ENCODE measurements at regions not wholly inside any gene's neighbourhood (a gene's known extent, or its start where the extent isn't known, plus 50 kb on each side); places are given as distances from the start of the nearest gene placed in this dataset.
"Not testable (repeated sequence)": the region's sequence is repeated elsewhere in the genome, so short reads cannot be mapped to it uniquely, and the experiment has no call there.

- Mint-ChIP-seq H3K27me3 (peaks cover 7% of the 10 kb centered on the region), H3K36me3 (ENCODE audit: low read depth) (no peaks in the 10 kb centered on the region), H3K4me1 (no peaks in the 10 kb centered on the region), H3K27ac (no peak overlapping the region), H3K9me3 (ENCODE audit: low read depth) (no peaks in the 10 kb centered on the region), H3K4me3 (no peak overlapping the region)
- no peak for DNase-seq
- CTCF ChIA-PET, result no interaction called here
- POLR2A ChIA-PET, result no interaction called here
- intact Hi-C loops (cut with DNase I, micrococcal nuclease), result no loop called here
- ATAC-seq, result no peak
These were observed 253.9 kb downstream of the AGTPBP1 start for GRCh38 chr9:85487872-85488271.

- H3K4me1 Mint-ChIP-seq, result no peaks in the 10 kb centered on the region
- H3K27ac Mint-ChIP-seq, result no peak overlapping the region
- H3K27me3 Mint-ChIP-seq, result peaks cover 14% of the 10 kb centered on the region
- no peaks in the 10 kb centered on the region for H3K36me3 Mint-ChIP-seq (ENCODE audit: low read depth)
- ChIA-PET CTCF (no interaction called here), POLR2A (no interaction called here)
- H3K9me3 Mint-ChIP-seq (ENCODE audit: low read depth), result no peaks in the 10 kb centered on the region
- DNase-seq (no peak), ATAC-seq (no peak)
- H3K4me3 Mint-ChIP-seq, result no peak overlapping the region
- intact Hi-C loops (cut with DNase I, micrococcal nuclease), result no loop called here
These were observed 257.5 kb downstream of the AGTPBP1 start for GRCh38 chr9:85484235-85484634.

DNA sequence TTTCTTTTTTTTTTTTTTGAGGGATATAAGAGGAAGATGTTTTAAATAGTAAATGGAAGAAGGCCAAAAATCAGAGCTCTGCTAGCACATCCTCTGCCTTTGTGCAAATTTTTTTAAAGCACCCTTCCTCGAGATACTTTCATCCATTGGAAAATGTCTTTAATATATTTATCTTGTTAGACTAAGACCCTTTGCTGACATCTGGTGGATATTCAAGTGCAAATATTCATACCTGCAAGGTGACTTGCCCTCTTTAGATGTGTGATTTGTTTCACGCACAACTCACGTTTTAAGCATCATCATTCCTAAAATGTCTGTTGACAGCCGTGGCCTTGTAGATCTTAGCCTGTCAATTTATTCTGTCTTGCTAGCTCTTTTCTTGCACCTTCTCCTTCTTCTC lies 258.5 kb downstream of the AGTPBP1 start:
- CTCF ChIA-PET, result no interaction called here
- Mint-ChIP-seq H3K4me1 (no peaks in the 10 kb centered on the region), H3K27ac (no peak overlapping the region), H3K9me3 (ENCODE audit: low read depth) (no peaks in the 10 kb centered on the region), H3K36me3 (ENCODE audit: low read depth) (no peaks in the 10 kb centered on the region), H3K4me3 (no peak overlapping the region), H3K27me3 (peaks cover 17% of the 10 kb centered on the region)
- POLR2A ChIA-PET, result no interaction called here
- intact Hi-C loops (cut with DNase I, micrococcal nuclease), result no loop called here
- ATAC-seq (no peak), DNase-seq (no peak)

- ChIA-PET POLR2A (no interaction called here), CTCF (no interaction called here)
- Mint-ChIP-seq H3K4me1 (no peaks in the 10 kb centered on the region), H3K4me3 (no peak overlapping the region), H3K9me3 (ENCODE audit: low read depth) (no peaks in the 10 kb centered on the region), H3K27me3 (peaks cover 18% of the 10 kb centered on the region), H3K27ac (no peak overlapping the region), H3K36me3 (ENCODE audit: low read depth) (no peaks in the 10 kb centered on the region)
- intact Hi-C loops (cut with DNase I, micrococcal nuclease), result no loop called here
- DNase-seq (no peak), ATAC-seq (no peak)
These were observed 262.4 kb downstream of the AGTPBP1 start for GRCh38 chr9:85479305-85479704.

- Mint-ChIP-seq H3K4me3 (no peak overlapping the region), H3K4me1 (no peaks in the 10 kb centered on the region), H3K9me3 (ENCODE audit: low read depth) (no peaks in the 10 kb centered on the region), H3K27ac (no peak overlapping the region), H3K27me3 (peaks cover 18% of the 10 kb centered on the region), H3K36me3 (ENCODE audit: low read depth) (no peaks in the 10 kb centered on the region)
- no peak for DNase-seq
- ChIA-PET POLR2A (no interaction called here), CTCF (no interaction called here)
- intact Hi-C loops (cut with DNase I, micrococcal nuclease), result no loop called here
- no peak for ATAC-seq
These were observed 262.9 kb downstream of the AGTPBP1 start for GRCh38 chr9:85478847-85479246.

- intact Hi-C loops (cut with DNase I, micrococcal nuclease); H3K36me3 Mint-ChIP-seq (ENCODE audit: low read depth); ATAC-seq; CTCF ChIA-PET; H3K9me3 Mint-ChIP-seq (ENCODE audit: low read depth); POLR2A ChIA-PET; H3K27ac Mint-ChIP-seq; H3K4me3 Mint-ChIP-seq; DNase-seq; H3K4me1 Mint-ChIP-seq: not testable (repeated sequence)
- H3K27me3 Mint-ChIP-seq, result peaks cover 15% of the 10 kb centered on the region
These were observed 266.9 kb downstream of the AGTPBP1 start for GRCh38 chr9:85474896-85475295.

DNA sequence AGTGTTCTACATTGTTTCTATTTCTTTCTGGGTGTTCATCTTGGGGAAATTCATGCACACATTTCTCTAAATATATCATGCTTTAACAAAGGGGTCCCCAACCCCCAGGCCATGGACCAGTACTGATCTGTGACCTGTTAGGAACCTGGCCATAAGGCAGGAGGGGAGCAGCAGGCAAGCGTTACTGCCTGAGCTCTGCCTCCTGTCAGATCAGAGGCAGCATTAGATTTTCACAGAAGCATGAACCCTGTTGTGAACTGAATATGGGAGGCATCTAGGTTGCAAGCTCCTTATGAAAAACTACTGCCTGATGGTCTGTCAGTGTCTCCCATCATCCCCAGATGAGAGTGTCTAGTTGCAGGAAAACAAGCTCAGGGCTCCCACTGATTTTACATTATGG lies 270.0 kb downstream of the AGTPBP1 start:
- POLR2A ChIA-PET, result no interaction called here
- ATAC-seq (no peak), DNase-seq (no peak)
- intact Hi-C loops (cut with DNase I, micrococcal nuclease), result no loop called here
- Mint-ChIP-seq H3K27me3 (peaks cover 7% of the 10 kb centered on the region), H3K27ac (no peak overlapping the region), H3K4me1 (no peaks in the 10 kb centered on the region), H3K4me3 (no peak overlapping the region), H3K36me3 (ENCODE audit: low read depth) (no peaks in the 10 kb centered on the region), H3K9me3 (ENCODE audit: low read depth) (no peaks in the 10 kb centered on the region)
- CTCF ChIA-PET, result no interaction called here

DNA sequence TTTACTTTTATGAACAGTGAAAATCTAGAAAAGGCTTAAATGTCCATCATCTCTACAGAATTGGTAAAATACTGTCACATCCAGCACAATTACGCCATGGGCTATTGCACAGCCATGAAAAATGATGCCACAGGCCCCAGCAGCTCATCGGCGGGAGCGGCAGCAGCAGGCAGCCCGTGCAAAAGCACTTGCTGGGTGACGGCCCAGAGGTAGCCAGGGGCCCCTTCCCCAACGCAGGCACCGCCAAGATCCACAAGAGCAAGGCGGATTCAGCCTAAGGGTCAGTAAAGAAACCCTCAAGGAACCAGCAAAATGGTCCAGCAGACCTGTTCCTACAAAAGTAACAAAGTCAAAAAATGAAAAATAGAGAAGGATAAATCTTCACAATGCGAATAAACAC lies 272.7 kb downstream of the AGTPBP1 start:
- POLR2A ChIA-PET, result no interaction called here
- ATAC-seq, result no peak
- no peak overlapping the region for H3K27ac Mint-ChIP-seq
- H3K36me3 Mint-ChIP-seq (ENCODE audit: low read depth), result no peaks in the 10 kb centered on the region
- H3K27me3 Mint-ChIP-seq, result peaks cover 5% of the 10 kb centered on the region
- CTCF ChIA-PET, result no interaction called here
- intact Hi-C loops (cut with DNase I, micrococcal nuclease), result no loop called here
- DNase-seq, result no peak
- no peaks in the 10 kb centered on the region for H3K9me3 Mint-ChIP-seq (ENCODE audit: low read depth)
- H3K4me3 Mint-ChIP-seq, result no peak overlapping the region
- no peaks in the 10 kb centered on the region for H3K4me1 Mint-ChIP-seq

DNA sequence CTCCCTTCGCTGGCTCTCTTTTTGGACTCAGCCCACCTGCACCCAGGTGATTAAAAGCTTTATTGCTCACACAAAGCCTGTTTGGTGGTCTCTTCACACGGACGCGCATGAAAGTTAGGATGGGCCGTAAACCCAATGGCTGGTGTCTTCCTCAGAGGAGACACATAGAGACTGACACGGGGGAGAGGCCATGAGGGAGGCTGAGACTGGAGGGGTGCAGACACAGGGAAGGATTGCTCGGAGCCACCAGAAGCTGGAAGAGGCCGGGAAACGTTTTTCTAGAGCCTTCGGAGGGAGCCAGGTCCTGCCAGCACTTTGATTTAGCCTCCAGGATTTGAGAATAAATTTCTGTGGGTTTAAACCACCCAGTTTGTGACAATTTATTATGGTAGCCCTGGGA lies 274.9 kb downstream of the AGTPBP1 start:
- CTCF ChIA-PET, result no interaction called here

GRCh38 chr9:85458114-85458864 lies 283.5 kb downstream of the AGTPBP1 start:
- H3K27me3 Mint-ChIP-seq; H3K27ac Mint-ChIP-seq; DNase-seq; POLR2A ChIA-PET; CTCF ChIA-PET; H3K36me3 Mint-ChIP-seq (ENCODE audit: low read depth); intact Hi-C loops (cut with DNase I, micrococcal nuclease); ATAC-seq; H3K4me3 Mint-ChIP-seq; H3K9me3 Mint-ChIP-seq (ENCODE audit: low read depth); H3K4me1 Mint-ChIP-seq: not testable (repeated sequence)

More for the DNA sequence above, 274.9 kb downstream of the AGTPBP1 start:
- no peaks in the 10 kb centered on the region for H3K36me3 Mint-ChIP-seq (ENCODE audit: low read depth)
- H3K9me3 Mint-ChIP-seq (ENCODE audit: low read depth), result no peaks in the 10 kb centered on the region
- intact Hi-C loops (cut with DNase I, micrococcal nuclease), result no loop called here
- no peak for DNase-seq
- no peak overlapping the region for H3K4me3 Mint-ChIP-seq
- no peak for ATAC-seq
- H3K4me1 Mint-ChIP-seq, result no peaks in the 10 kb centered on the region
- POLR2A ChIA-PET, result no interaction called here
- no peak overlapping the region for H3K27ac Mint-ChIP-seq
- H3K27me3 Mint-ChIP-seq, result peaks cover 5% of the 10 kb centered on the region

DNA sequence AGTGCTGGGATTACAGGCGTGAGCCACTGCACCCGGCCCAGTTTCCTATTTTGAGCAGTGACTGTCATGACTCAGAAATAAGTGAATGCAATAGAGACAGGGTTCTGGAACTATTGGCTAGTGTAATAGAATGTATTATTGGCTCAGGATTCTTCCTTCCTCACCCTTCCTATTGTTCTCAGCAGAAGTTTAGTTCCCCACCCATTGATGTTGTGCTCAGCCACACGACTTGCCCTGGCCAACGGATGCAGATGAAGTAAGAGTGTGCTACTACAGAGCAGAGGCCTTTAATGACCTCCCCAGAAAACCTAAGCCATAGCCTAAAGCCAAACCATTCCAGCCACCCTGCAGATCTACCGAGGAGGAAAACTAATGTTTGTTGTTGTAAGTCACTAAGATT lies 287.9 kb downstream of the AGTPBP1 start:
- POLR2A ChIA-PET, result no interaction called here
- no peak for DNase-seq
- no peak for ATAC-seq
- no peaks in the 10 kb centered on the region for H3K4me1 Mint-ChIP-seq
- intact Hi-C loops (cut with DNase I, micrococcal nuclease), result no loop called here
- no peaks in the 10 kb centered on the region for H3K9me3 Mint-ChIP-seq (ENCODE audit: low read depth)
- CTCF ChIA-PET, result no interaction called here
- H3K27ac Mint-ChIP-seq, result no peak overlapping the region
- no peaks in the 10 kb centered on the region for H3K36me3 Mint-ChIP-seq (ENCODE audit: low read depth)
- no peak overlapping the region for H3K4me3 Mint-ChIP-seq
- peaks cover 14% of the 10 kb centered on the region for H3K27me3 Mint-ChIP-seq

DNA sequence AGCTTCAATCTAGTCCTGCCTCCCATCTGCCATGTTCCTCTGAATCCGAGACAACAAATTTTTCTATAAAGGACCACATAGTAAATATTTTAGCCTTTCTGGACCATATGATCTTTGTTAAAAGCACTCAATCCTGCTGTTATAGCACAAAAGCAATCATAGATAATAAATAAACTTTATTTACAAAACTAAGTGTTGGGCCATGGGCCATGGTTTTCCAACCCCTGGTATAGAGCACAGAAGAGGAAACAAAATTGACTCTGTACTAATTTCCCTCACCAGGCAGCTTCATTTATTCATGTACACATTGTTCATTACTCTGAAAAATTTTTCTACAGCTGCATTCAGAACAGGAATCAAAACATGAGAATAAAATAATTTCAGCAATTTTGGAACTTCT lies 288.9 kb downstream of the AGTPBP1 start:
- Mint-ChIP-seq H3K9me3 (ENCODE audit: low read depth) (no peaks in the 10 kb centered on the region), H3K4me1 (no peaks in the 10 kb centered on the region), H3K27me3 (peaks cover 14% of the 10 kb centered on the region), H3K4me3 (no peak overlapping the region), H3K36me3 (ENCODE audit: low read depth) (no peaks in the 10 kb centered on the region), H3K27ac (no peak overlapping the region)
- no peak for DNase-seq
- POLR2A ChIA-PET, result no interaction called here
- no peak for ATAC-seq
- intact Hi-C loops (cut with DNase I, micrococcal nuclease), result no loop called here
- CTCF ChIA-PET, result no interaction called here

DNA sequence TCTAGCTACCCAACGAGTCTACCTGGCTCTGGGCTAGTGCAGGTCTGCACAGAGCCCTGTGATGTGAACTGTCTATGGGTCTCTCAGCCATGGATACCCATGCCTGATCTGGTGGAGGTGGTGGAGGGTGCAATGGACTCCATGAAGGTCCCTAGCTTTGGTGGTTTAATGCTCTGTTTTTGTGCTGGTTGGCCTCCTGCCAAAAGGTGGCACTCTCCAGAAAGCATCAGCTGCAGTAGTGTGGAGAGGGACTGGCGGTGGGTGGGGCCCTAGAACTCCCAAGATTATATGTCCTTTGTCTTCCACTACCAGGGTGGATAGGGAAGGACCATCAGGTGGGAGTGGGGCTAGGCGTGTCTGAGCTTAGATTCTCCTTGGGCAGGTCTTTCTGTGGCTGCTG lies 290.1 kb downstream of the AGTPBP1 start:
- Mint-ChIP-seq H3K36me3 (ENCODE audit: low read depth) (no peaks in the 10 kb centered on the region), H3K9me3 (ENCODE audit: low read depth) (peaks cover 7% of the 10 kb centered on the region), H3K4me1 (no peaks in the 10 kb centered on the region), H3K27ac (no peak overlapping the region), H3K27me3 (peaks cover 14% of the 10 kb centered on the region), H3K4me3 (no peak overlapping the region)
- no peak for DNase-seq
- intact Hi-C loops (cut with DNase I, micrococcal nuclease), result no loop called here
- ATAC-seq, result no peak
- ChIA-PET CTCF (no interaction called here), POLR2A (no interaction called here)

Data from activated CD4-positive, alpha-beta T cell treated with anti-CD3 and anti-CD28 coated beads for 36 hours (primary cell).